GM18507 (cell line): ENCODE measurements at regions not wholly inside any gene's neighbourhood (a gene's known extent, or its start where the extent isn't known, plus 50 kb on each side); places are given as distances from the start of the nearest gene placed in this dataset.

Source experiments
- DNase-seq: peaks from one replicate; pipeline ENCODE4 v3.0.0; 2011; ENCODE audit warnings: low read depth; ENCODE audit not compliant: insufficient read length; ENCODE audit errors: extremely low spot score
- FAIRE-seq: peaks from 2 replicates; lab custom pipeline; 2011; peaks lifted over from hg19 to GRCh38; lab: Jason Lieb, UNC

GRCh38 chr3:197356275-197356674, 57.9 kb upstream of the DLG1 start:
- no peak for DNase-seq

GRCh38 chr3:197355713-197356112, 57.3 kb upstream of the DLG1 start:
- DNase-seq, result no peak
- no peak for FAIRE-seq

More at GRCh38 chr3:197356275-197356674, 57.9 kb upstream of the DLG1 start:
- no peak for FAIRE-seq

GRCh38 chr3:197354568-197355001, 56.2 kb upstream of the DLG1 start:
- no peak for FAIRE-seq
- no peak for DNase-seq

- DNase-seq, result no peak
These were observed 55.6 kb upstream of the DLG1 start for GRCh38 chr3:197353867-197354567.

GRCh38 chr3:197353001-197353866, 54.8 kb upstream of the DLG1 start:
- DNase-seq (no peak), FAIRE-seq (no peak)

More at GRCh38 chr3:197353867-197354567, 55.6 kb upstream of the DLG1 start:
- FAIRE-seq, result no peak

GRCh38 chr3:197352382-197352781, 54.0 kb upstream of the DLG1 start:
- FAIRE-seq (no peak), DNase-seq (no peak)

GRCh38 chr3:197350446-197350845, 52.0 kb upstream of the DLG1 start:
- no peak for FAIRE-seq
- DNase-seq, result no peak

GRCh38 chr3:197349368-197349767, 51.0 kb upstream of the DLG1 start:
- no peak for DNase-seq
- FAIRE-seq, result no peak
